HG02610 (cell line): ENCODE measurements at regions not wholly inside any gene's neighbourhood (a gene's known extent, or its start where the extent isn't known, plus 50 kb on each side); places are given as distances from the start of the nearest gene placed in this dataset.
A peak's percentile ranks its signal among the peaks of the same experiment; 100 is the strongest.
"Not testable (repeated sequence)": the region's sequence is repeated elsewhere in the genome, so short reads cannot be mapped to it uniquely, and the experiment has no call there.

Experiments used
- ATAC-seq: cut with Tn5 transposase; IDR thresholded peaks from one replicate; pipeline ENCODE4 v1.9.1; 2021; ENCODE audit warnings: mild to moderate bottlenecking, moderate library complexity; ENCODE audit not compliant: unreplicated experiment

DNA sequence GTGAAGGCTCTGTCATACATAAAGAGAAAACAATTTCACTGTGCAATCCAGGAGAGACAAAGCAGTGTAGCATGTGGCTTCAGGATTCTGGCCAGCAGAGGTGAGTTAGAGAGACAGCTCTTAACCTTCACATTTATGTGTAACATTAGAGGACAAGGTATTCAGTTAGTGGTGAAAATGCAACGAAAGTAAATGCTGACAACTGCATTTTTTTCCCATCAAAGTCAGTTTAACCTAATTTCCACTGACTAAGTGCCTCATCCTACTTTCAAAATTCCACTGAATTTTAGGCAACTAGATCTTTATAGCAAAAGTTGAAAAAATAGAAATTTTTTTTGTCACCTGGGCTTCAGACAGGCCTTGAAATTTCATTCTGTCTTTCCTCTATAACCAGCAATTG, 130.8 kb upstream of the LNX1 start:
- ATAC-seq = no peak

DNA sequence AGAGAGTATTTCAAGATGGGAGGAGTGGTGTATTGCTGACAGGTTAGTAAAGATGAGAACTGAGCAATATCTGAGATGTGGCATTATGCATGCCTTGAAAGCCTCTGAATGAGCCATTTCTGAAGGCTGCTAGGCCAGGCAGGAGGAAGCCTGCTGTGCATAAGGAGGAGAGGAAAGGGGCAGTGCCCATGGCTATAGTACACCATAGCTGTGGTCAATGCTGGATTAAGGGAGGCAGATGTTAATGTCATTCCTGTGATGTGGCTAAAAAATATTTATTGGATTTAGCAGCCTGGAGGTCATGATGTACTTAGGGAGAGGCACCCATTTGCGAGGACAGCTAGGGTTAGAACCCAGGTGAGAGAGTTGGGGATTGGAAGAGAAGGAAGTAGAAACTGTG, 130.0 kb upstream of the LNX1 start:
- no peak for ATAC-seq

DNA sequence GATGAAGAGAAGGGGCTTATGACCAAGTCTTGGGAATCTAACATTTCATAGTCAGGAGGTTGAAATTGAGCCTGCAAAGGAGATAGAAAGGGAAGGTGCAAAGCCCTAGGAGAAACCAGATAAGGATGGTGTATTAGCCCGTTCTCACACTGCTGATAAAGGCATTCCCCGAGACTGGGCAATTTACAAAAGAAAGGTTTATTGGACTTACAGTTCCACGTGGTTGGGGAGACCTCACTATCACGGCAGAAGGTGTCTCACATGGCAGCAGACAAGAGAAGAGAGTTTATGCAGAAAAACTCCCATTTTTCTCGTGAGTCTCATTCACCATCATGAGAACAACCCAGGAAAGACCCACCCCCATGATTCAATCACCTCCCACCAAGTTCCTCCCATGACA, 129.5 kb upstream of the LNX1 start:
- no peak for ATAC-seq

GRCh38 chr4:53717064-53717549, 125.8 kb upstream of the LNX1 start:
- ATAC-seq = no peak

DNA sequence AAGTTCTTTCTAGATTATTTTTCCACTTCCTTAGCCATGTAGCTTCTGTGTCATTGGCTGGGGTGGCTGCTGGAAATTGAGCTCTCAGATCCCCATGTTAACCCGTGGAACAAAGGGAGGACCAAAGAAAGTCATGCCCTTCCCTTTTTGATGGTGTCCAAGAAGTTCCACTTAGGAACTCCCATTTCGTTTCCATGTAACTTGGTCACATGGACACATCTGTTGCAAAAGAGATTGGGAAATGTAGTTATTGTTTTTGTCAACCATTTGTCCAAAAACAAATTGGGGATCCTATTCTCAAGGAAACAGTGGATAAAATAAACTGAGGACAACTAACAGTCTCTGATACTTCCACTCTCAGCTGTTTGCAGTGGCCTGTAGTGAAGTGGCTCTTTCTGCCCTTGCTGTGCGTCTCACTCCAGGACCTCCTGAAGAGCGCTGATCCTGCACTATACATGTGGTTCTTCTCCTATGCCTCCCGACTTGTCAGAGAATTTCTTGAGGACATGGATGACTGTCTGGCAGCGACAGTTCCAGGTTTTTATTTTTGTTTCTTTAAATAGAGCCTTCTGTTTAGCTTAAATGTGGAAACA, 125.3 kb upstream of the LNX1 start:
- ATAC-seq = no peak

- no peak for ATAC-seq
Measured at GRCh38 chr4:53716011-53716410, 124.7 kb upstream of the LNX1 start.

GRCh38 chr4:53714236-53715140, 123.2 kb upstream of the LNX1 start:
- no peak for ATAC-seq

DNA sequence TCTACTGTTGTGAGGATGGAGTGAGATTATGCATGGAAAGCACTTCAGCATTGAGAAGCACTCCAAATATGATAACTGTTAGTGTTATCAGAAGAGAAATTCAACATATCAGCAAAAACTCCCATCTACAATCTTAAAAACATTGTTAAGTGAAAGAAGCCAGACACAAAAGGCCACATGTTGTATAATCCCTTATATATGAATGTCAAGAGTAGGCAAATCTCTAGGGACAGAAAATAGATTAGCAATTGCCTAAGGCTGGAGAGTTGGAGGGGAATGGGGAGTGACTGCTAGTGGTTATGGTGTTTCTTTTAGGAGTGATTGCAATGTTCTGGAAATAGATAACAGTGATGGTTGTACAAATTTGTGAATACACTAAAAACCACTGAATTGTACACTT, 122.5 kb upstream of the LNX1 start:
- no peak for ATAC-seq

- no peak for ATAC-seq
Measured at GRCh38 chr4:53713296-53713695, 122.0 kb upstream of the LNX1 start.

GRCh38 chr4:53712408-53713020, 121.2 kb upstream of the LNX1 start:
- ATAC-seq = no peak

GRCh38 chr4:53711926-53712325, 120.6 kb upstream of the LNX1 start:
- ATAC-seq = no peak

GRCh38 chr4:53709693-53710092, 118.4 kb upstream of the LNX1 start:
- no peak for ATAC-seq

DNA sequence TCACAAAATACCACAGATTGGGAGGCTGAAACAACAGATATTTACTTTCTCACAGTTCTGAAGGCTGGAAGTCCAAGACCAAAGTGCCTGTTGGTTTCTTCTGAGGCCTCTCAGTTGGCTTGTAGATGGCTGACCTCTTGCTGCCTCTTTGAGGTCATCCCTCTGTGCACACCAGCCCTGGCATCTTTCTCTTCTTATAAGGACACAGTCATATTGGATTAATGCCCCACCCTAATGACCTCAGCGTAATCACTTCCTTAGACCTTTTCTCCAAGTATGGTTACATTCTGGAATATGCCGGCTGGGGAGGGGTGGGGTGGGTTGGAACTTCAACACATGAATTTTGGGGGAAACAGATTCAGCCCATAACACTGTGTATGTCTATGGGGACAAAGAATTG, 116.2 kb upstream of the LNX1 start:
- no peak for ATAC-seq

DNA sequence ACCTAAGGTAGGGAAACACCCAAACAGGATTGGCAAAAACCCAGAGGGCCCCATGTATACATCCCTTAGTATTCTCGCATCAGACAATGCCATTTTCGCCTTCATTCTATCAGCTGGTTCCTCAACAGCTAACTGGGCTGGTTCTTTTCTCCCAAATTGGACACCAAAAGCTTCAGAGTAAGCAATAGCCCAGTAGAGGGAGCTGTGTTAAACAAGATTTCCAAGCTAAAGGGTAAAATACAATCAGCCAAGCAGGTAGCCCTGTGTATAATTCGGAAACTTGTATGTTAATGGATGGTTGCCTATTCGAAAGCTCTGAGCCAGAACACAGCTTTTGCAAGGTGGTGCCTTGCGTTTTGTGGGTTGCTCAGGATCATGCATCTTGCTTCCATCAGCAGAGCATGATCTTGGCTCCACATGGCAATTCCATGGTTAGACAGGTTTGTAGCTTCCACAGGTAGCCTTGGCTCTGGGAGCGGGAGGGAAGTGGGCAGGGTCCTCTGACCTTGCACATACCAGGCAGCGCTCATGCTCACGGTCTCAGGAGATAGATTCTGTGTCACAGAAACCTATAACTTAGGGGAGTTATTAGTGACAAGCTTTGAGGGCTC, 115.2 kb upstream of the LNX1 start:
- ATAC-seq = peak; percentile 20

- ATAC-seq = no peak
Measured at GRCh38 chr4:53705972-53706371, 114.7 kb upstream of the LNX1 start.

GRCh38 chr4:53705151-53705764, 114.0 kb upstream of the LNX1 start:
- ATAC-seq = peak; percentile 37

GRCh38 chr4:53704329-53704728, 113.0 kb upstream of the LNX1 start:
- ATAC-seq = no peak

GRCh38 chr4:53703267-53703655, 112.0 kb upstream of the LNX1 start:
- ATAC-seq = no peak

DNA sequence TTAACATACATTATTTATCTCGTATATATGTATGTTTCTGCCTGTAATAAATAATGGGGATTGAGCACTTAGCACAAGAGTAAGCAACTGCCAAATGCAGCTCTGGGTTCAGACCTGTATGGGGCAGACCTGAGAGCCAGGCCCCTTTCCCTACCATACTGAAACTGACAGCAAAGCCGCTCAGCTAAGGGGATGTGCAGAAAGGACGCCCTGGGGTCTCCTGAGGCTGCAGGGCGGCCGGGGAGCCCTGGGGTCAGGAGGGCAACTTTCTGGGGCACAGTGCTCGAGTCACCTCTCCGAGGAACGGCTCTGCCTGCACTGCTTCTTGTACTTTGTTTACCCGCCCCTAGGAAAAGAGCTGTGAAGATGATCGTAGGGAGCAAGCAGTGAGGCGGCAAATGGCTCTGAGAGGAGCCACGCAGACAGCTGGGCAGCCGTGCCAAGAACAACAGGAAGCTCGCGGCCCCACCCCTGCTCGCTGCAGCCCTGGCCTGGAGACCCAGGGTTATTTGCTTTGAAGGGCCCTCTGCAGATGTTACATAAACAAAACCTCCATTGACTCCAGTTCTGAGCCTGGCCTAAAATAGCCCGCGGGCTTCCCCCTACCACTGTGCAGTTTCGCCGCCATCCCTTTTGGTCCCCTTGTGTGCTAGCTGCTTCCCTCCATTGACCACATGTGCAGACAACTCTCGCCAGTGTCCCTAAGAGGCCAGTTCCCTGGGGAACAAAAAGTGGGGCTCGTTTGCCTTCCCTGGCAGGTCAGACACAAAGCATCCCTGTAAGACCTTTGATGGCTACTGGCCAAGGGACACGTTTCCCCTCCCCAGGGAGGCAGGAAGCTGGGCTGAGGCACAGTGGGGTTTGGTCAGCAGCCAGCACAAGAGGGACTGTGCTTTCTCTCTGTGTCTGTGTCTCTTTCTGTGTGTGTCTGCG, 111.3 kb upstream of the LNX1 start:
- ATAC-seq = peak; percentile 66

DNA sequence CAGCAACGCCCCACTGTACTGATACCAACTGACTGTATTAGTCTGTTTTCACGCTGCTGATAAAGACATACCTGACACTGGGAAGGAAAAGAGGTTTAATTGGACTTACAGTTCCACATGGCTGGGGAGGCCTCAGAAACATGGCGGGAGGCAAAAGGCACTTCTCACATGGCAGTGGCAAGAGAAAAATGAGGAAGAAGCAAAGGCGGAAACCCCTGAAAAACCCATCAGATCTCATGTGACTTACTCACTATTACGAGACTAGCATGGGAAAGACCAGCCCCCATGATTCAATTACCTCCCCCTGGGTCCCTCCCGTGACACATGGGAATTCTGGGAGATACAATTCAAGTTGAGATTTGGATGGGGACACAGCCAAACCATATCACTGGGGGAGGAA, 110.0 kb upstream of the LNX1 start:
- not testable (repeated sequence) for ATAC-seq
